CD4-positive, alpha-beta T cell (primary cell): ENCODE measurements at regions not wholly inside any gene's neighbourhood (a gene's known extent, or its start where the extent isn't known, plus 50 kb on each side); places are given as distances from the start of the nearest gene placed in this dataset.
A peak's percentile ranks its signal among the peaks of the same experiment; 100 is the strongest.

ENCODE experiments used
- ATAC-seq: fragments of 200-7000 bp; cut with Tn5 transposase; one replicate; pipeline ENCODE4 v1.10.0; 2022; ENCODE audit warnings: mild to moderate bottlenecking; ENCODE audit not compliant: poor library complexity
- CTCF ChIA-PET: fragments of 350-600 bp; sonication (Branson Sonifier 250); formaldehyde crosslinking; loops from one replicate; lab custom pipeline; 2021; ENCODE audit warnings: antibody characterized with exemption, inconsistent platforms; lab: Charles Lee
- POLR2A ChIA-PET: fragments of 350-600 bp; sonication (Branson Sonifier 250); formaldehyde crosslinking; loops from one replicate; lab custom pipeline; 2021; ENCODE audit warnings: antibody characterized with exemption, inconsistent platforms; lab: Charles Lee
- DNase-seq, 14 experiments: peaks; one replicate each; pipeline ENCODE4 v3.0.0-alpha.2; 2013 to 2020; ENCODE audit warnings: mixed read lengths in 2 of 14
- H3K27ac ChIP-seq, 2 donors: one replicate each; pipeline versions ENCODE4 v1.5.1 to v1.7.0; 2013; ENCODE audit warnings: low read length in 2 of 2, low read depth in 1 of 2, mild to moderate bottlenecking in 1 of 2
- H3K27me3 ChIP-seq, 2 experiments: 1 replicate in 1 of 2; 2 replicates in 1 of 2; pipeline versions ENCODE4 v1.6.1 to v1.7.0; 2013; ENCODE audit warnings: low read length in 2 of 2, control low read depth in 1 of 2, mild to moderate bottlenecking in 1 of 2, moderate library complexity in 1 of 2; ENCODE audit not compliant: insufficient read depth in 2 of 2, control insufficient read depth in 1 of 2
- H3K36me3 ChIP-seq: one replicate; pipeline ENCODE4 v1.6.1; 2013; ENCODE audit warnings: low read length, control low read depth; ENCODE audit not compliant: insufficient read depth
- H3K4me1 ChIP-seq: one replicate; pipeline ENCODE4 v1.6.1; 2013; ENCODE audit warnings: low read length, control low read depth; ENCODE audit not compliant: insufficient read depth
- H3K4me3 ChIP-seq: one replicate; pipeline ENCODE4 v1.5.1; 2013; ENCODE audit warnings: mild to moderate bottlenecking, low read length, moderate library complexity
- H3K9me3 ChIP-seq, 2 experiments: 1 replicate in 1 of 2; 2 replicates in 1 of 2; pipeline versions ENCODE4 v1.6.1 to v1.7.0; 2013; ENCODE audit warnings: low read length in 2 of 2, mild to moderate bottlenecking in 2 of 2, control low read depth in 1 of 2, moderate library complexity in 1 of 2; ENCODE audit not compliant: control insufficient read depth in 1 of 2, insufficient read depth in 1 of 2
- H3K27ac Mint-ChIP-seq: one replicate; pipeline ENCODE4 v1.8.0; 2020; ENCODE audit warnings: mixed read lengths
- H3K27me3 Mint-ChIP-seq: one replicate; pipeline ENCODE4 v1.8.0; 2021; ENCODE audit warnings: mixed read lengths
- H3K36me3 Mint-ChIP-seq: one replicate; pipeline ENCODE4 v1.8.0; 2021; ENCODE audit warnings: low read depth, mixed read lengths
- H3K4me1 Mint-ChIP-seq: one replicate; pipeline ENCODE4 v1.8.0; 2021; ENCODE audit warnings: low read depth, mixed read lengths
- H3K4me3 Mint-ChIP-seq: one replicate; pipeline ENCODE4 v1.8.0; 2020; ENCODE audit warnings: mild to moderate bottlenecking, mixed read lengths
- H3K9me3 Mint-ChIP-seq: one replicate; pipeline ENCODE4 v1.8.0; 2020; ENCODE audit warnings: mixed read lengths
- CTCF ChIP-seq: fragments of 200-600 bp; IDR thresholded peaks from one replicate; pipeline ENCODE4 v1.8.0; 2022; ENCODE audit warnings: antibody characterized with exemption, mild to moderate bottlenecking
- intact Hi-C, 2 experiments: fragments of 100-400 bp; cut with DNase I in 1 of 2; cut with micrococcal nuclease in 1 of 2; formaldehyde crosslinking; loops; one replicate each; pipeline versions ENCODE4 v1.15.1 to v1.9.0; 2023 to 2025; cut with DNase I, micrococcal nuclease

GRCh38 chr15:69666441-69666882 lies 213.8 kb downstream of the RPLP1 start:
- ATAC-seq, result no peak
- Mint-ChIP-seq H3K4me3 (no peak overlapping the region), H3K27me3 (no peaks in the 10 kb centered on the region), H3K27ac (no peak overlapping the region), H3K9me3 (no peaks in the 10 kb centered on the region), H3K36me3 (no peaks in the 10 kb centered on the region), H3K4me1 (peaks cover 33% of the 10 kb centered on the region)
- H3K27me3 ChIP-seq, result no peaks in the 10 kb centered on the region
- DNase-seq, result peak in 5 of 14 experiments; percentile 18 to 69 (median 44)
- no peak for TF ChIP-seq CTCF
- no peaks in the 10 kb centered on the region for H3K9me3 ChIP-seq
- H3K27ac ChIP-seq, result no peak overlapping the region
- no peaks in the 10 kb centered on the region for H3K36me3 ChIP-seq
- H3K4me3 ChIP-seq, result no peak overlapping the region
- H3K4me1 ChIP-seq, result peaks cover 51% of the 10 kb centered on the region
- POLR2A ChIA-PET, result no interaction called here
- intact Hi-C loops, result no loop called here
- CTCF ChIA-PET, result no interaction called here

DNA sequence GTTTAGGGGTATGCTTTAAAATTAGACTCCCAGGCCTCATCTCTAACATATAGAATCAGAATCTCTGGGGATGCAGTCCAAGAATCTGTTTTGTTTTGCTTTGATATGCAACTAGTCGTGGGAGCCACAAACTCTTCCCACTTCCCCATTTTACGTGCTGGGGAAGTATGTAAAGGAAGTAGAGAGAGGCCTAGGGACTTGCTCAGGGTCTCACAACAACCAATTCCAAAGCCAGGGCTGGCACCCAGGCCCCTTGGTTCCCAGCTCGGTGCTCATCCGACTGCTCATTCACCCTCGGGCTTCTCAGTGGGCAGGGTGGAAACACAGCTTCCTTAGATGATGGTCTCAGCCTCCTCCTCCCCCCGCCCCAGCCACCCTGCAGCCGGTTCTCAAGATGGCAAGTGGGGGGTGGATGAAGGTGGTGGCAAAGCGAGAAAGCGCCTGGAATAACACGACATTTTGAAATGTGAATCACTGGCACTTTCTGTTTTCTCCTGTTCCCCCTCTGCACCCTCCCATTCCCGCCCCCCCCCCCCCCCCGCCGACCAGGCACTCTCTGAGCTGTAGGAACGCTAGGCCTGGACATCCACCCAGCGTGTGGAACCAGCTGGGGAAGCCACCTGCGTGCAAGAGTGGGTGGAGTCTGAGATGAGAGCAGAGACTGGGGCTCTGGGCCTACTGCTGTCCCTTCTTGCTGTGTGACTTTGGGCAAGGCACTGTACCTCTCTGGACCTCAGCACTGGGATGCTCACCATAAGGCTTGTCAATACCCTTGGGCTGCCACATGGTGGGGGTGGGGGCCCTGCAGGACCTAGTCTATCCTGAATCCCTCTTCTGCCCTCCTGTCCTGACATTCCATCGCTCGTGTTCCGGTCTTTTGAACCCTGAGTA lies 214.5 kb downstream of the RPLP1 start:
- Mint-ChIP-seq H3K27me3 (no peaks in the 10 kb centered on the region), H3K4me1 (peaks cover 33% of the 10 kb centered on the region), H3K9me3 (no peaks in the 10 kb centered on the region), H3K36me3 (no peaks in the 10 kb centered on the region), H3K27ac (no peak overlapping the region), H3K4me3 (no peak overlapping the region)
- H3K4me3 ChIP-seq, result no peak overlapping the region
- H3K27me3 ChIP-seq, result no peaks in the 10 kb centered on the region
- H3K4me1 ChIP-seq, result peaks cover 51% of the 10 kb centered on the region
- POLR2A ChIA-PET, result no interaction called here
- peak in 3 of 14 experiments; percentile 21 to 49 (median 42) for DNase-seq
- CTCF ChIA-PET, result no interaction called here
- no peaks in the 10 kb centered on the region for H3K9me3 ChIP-seq
- H3K36me3 ChIP-seq, result no peaks in the 10 kb centered on the region
- no peak for TF ChIP-seq CTCF
- intact Hi-C loops, result no loop called here
- ATAC-seq, result no peak
- no peak overlapping the region for H3K27ac ChIP-seq

GRCh38 chr15:69668039-69668705 lies 215.6 kb downstream of the RPLP1 start:
- Histone ChIP-seq H3K27ac (no peak overlapping the region), H3K27me3 (no peaks in the 10 kb centered on the region), H3K9me3 (no peaks in the 10 kb centered on the region), H3K36me3 (no peaks in the 10 kb centered on the region), H3K4me1 (peaks cover 51% of the 10 kb centered on the region), H3K4me3 (no peak overlapping the region)
- ChIA-PET POLR2A (no interaction called here), CTCF (no interaction called here)
- no peaks in the 10 kb centered on the region for H3K9me3 Mint-ChIP-seq
- no peak for TF ChIP-seq CTCF
- intact Hi-C loops, result no loop called here
- peak in 2 of 14 experiments; percentile 40 to 51 for DNase-seq
- peak overlapping the region; percentile 36 for H3K27ac Mint-ChIP-seq
- H3K36me3 Mint-ChIP-seq, result no peaks in the 10 kb centered on the region
- H3K27me3 Mint-ChIP-seq, result no peaks in the 10 kb centered on the region
- H3K4me3 Mint-ChIP-seq, result no peak overlapping the region
- H3K4me1 Mint-ChIP-seq, result peaks cover 30% of the 10 kb centered on the region
- no peak for ATAC-seq
